ENCODE measurements at regions not wholly inside any gene's neighbourhood (a gene's known extent, or its start where the extent isn't known, plus 50 kb on each side); places are given as distances from the start of the nearest gene placed in this dataset.

- TF ChIP-seq CTCF (IDR thresholded peaks at IDR 0.05; ENCODE audit: borderline replicate concordance, control extremely low read depth, extremely low read depth, insufficient read depth, missing control alignments), result no peak
- in situ Hi-C loops (cut with MboI; ENCODE audit: low sequenced_read_pairs, unreplicated experiment), result no loop called here
- no peak for DNase-seq (ENCODE audit: low spot score)
These were observed 472.0 kb downstream of the RPS24 start for GRCh38 chr10:78505657-78506056.

GRCh38 chr10:78506614-78507013 lies 473.0 kb downstream of the RPS24 start:
- in situ Hi-C loops (cut with MboI; ENCODE audit: low sequenced_read_pairs, unreplicated experiment), result no loop called here
- DNase-seq (ENCODE audit: low spot score), result no peak
- no peak for TF ChIP-seq CTCF (IDR thresholded peaks at IDR 0.05; ENCODE audit: borderline replicate concordance, control extremely low read depth, extremely low read depth, insufficient read depth, missing control alignments)

GRCh38 chr10:78507510-78508160 lies 474.0 kb downstream of the RPS24 start:
- no peak for TF ChIP-seq CTCF (IDR thresholded peaks at IDR 0.05; ENCODE audit: borderline replicate concordance, control extremely low read depth, extremely low read depth, insufficient read depth, missing control alignments)
- DNase-seq (ENCODE audit: low spot score), result no peak
- in situ Hi-C loops (cut with MboI; ENCODE audit: low sequenced_read_pairs, unreplicated experiment), result no loop called here

GRCh38 chr10:78508955-78509748 lies 475.5 kb downstream of the RPS24 start:
- no peak for DNase-seq (ENCODE audit: low spot score)
- in situ Hi-C loops (cut with MboI; ENCODE audit: low sequenced_read_pairs, unreplicated experiment), result no loop called here
- no peak for TF ChIP-seq CTCF (IDR thresholded peaks at IDR 0.05; ENCODE audit: borderline replicate concordance, control extremely low read depth, extremely low read depth, insufficient read depth, missing control alignments)

GRCh38 chr10:78510566-78511323 lies 477.1 kb downstream of the RPS24 start:
- TF ChIP-seq CTCF (IDR thresholded peaks at IDR 0.05; ENCODE audit: borderline replicate concordance, control extremely low read depth, extremely low read depth, insufficient read depth, missing control alignments), result no peak
- DNase-seq (ENCODE audit: low spot score), result no peak
- in situ Hi-C loops (cut with MboI; ENCODE audit: low sequenced_read_pairs, unreplicated experiment), result no loop called here

- no peak for DNase-seq (ENCODE audit: low spot score)
- in situ Hi-C loops (cut with MboI; ENCODE audit: low sequenced_read_pairs, unreplicated experiment), result no loop called here
- TF ChIP-seq CTCF (IDR thresholded peaks at IDR 0.05; ENCODE audit: borderline replicate concordance, control extremely low read depth, extremely low read depth, insufficient read depth, missing control alignments), result no peak
These were observed 477.9 kb downstream of the RPS24 start for GRCh38 chr10:78511324-78512204.

Measured in GM13976 (cell line).